ENCODE measurements at regions not wholly inside any gene's neighbourhood (a gene's known extent, or its start where the extent isn't known, plus 50 kb on each side); places are given as distances from the start of the nearest gene placed in this dataset.
A peak's percentile ranks its signal among the peaks of the same experiment; 100 is the strongest.

DNA sequence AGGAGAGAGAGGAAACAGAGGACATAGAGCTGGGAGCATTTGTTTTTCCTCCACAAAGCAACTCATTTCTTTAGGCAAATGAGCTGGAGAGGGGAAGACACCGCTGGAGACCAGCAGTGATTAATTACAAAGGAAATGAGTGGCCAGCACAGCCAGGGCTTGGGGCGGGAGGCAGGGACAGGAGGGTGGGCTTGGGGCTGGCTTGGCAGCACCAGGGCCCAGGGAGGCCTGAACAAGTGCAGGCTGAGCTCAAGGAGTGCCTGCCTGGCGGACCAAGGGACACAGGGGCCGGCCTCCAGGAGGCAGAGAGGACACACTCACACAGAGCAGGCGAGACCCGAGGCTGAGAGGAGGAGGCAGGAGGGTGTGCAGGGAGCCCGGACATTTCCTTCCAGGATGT lies 149.0 kb upstream of the UNC5B start:
- H3K36me3 ChIP-seq: no peaks in the 10 kb centered on the region
- TF ChIP-seq, protein P1, sequence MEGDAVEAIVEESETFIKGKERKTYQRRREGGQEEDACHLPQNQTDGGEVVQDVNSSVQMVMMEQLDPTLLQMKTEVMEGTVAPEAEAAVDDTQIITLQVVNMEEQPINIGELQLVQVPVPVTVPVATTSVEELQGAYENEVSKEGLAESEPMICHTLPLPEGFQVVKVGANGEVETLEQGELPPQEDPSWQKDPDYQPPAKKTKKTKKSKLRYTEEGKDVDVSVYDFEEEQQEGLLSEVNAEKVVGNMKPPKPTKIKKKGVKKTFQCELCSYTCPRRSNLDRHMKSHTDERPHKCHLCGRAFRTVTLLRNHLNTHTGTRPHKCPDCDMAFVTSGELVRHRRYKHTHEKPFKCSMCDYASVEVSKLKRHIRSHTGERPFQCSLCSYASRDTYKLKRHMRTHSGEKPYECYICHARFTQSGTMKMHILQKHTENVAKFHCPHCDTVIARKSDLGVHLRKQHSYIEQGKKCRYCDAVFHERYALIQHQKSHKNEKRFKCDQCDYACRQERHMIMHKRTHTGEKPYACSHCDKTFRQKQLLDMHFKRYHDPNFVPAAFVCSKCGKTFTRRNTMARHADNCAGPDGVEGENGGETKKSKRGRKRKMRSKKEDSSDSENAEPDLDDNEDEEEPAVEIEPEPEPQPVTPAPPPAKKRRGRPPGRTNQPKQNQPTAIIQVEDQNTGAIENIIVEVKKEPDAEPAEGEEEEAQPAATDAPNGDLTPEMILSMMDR (IDR thresholded peaks at IDR 0.05; ENCODE audit: low read depth, low read length): no peak
- DNase-seq: no peak
- H3K9me3 ChIP-seq (ENCODE audit: severe bottlenecking): no peaks in the 10 kb centered on the region
- no peaks in the 10 kb centered on the region for H3K27me3 ChIP-seq (ENCODE audit: insufficient read depth, low read depth, severe bottlenecking)
- no peak overlapping the region for H3K4me3 ChIP-seq (ENCODE audit: low read depth, low read length)
- no peak overlapping the region for H3K27ac ChIP-seq

DNA sequence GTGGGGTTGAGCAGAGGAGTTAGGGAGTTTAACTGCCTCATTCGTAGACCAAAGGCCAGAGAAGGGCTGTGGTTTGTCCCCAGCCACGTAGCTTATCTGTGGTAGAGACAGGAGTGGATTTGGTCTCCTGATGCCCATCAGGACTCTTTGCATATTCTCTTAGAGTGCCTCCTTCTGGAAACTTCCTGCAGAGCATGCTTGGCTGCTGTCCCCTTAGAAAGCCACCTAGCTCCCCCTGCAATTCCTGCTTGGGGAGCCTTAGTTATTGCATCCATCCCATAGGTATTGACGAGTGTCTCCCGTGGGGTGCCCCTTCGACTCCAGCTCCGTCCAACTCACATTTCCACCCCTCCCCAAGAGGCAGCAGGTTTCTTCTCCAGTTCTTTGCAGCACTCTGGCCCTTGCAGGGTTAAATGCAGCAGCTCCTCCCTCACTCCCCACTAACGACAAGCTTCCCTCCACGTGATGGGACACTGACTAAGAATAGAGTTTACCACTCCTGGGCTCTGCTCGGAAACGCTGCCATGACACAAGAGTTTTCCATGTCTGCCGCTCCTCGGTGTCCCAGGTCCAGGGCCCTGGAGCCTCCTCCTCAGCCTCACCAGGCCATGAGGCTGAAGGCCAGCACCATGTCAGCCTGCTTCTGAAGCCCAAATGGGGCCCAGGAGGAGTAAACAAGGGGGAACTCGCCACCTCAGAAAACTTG lies 147.8 kb upstream of the UNC5B start:
- TF ChIP-seq, protein P1 (IDR thresholded peaks at IDR 0.05; ENCODE audit: low read depth, low read length): peak; percentile 65
- no peak overlapping the region for H3K4me3 ChIP-seq (ENCODE audit: low read depth, low read length)
- no peak overlapping the region for H3K27ac ChIP-seq
- no peaks in the 10 kb centered on the region for H3K27me3 ChIP-seq (ENCODE audit: insufficient read depth, low read depth, severe bottlenecking)
- H3K36me3 ChIP-seq: no peaks in the 10 kb centered on the region
- H3K9me3 ChIP-seq (ENCODE audit: severe bottlenecking): no peaks in the 10 kb centered on the region
- DNase-seq: no peak

- Histone ChIP-seq H3K27me3 (ENCODE audit: insufficient read depth, low read depth, severe bottlenecking) (no peaks in the 10 kb centered on the region), H3K4me3 (ENCODE audit: low read depth, low read length) (no peak overlapping the region), H3K36me3 (no peaks in the 10 kb centered on the region), H3K9me3 (ENCODE audit: severe bottlenecking) (no peaks in the 10 kb centered on the region), H3K27ac (no peak overlapping the region)
- no peak for DNase-seq
- TF ChIP-seq, protein P1 (IDR thresholded peaks at IDR 0.05; ENCODE audit: low read depth, low read length): no peak
Measured at GRCh38 chr10:71065659-71066058, 146.7 kb upstream of the UNC5B start.

GRCh38 chr10:71066600-71066999 lies 145.8 kb upstream of the UNC5B start:
- TF ChIP-seq, protein P1 (IDR thresholded peaks at IDR 0.05; ENCODE audit: low read depth, low read length): no peak
- Histone ChIP-seq H3K27ac (no peak overlapping the region), H3K4me3 (ENCODE audit: low read depth, low read length) (no peak overlapping the region), H3K36me3 (no peaks in the 10 kb centered on the region), H3K9me3 (ENCODE audit: severe bottlenecking) (no peaks in the 10 kb centered on the region), H3K27me3 (ENCODE audit: insufficient read depth, low read depth, severe bottlenecking) (no peaks in the 10 kb centered on the region)
- no peak for DNase-seq

DNA sequence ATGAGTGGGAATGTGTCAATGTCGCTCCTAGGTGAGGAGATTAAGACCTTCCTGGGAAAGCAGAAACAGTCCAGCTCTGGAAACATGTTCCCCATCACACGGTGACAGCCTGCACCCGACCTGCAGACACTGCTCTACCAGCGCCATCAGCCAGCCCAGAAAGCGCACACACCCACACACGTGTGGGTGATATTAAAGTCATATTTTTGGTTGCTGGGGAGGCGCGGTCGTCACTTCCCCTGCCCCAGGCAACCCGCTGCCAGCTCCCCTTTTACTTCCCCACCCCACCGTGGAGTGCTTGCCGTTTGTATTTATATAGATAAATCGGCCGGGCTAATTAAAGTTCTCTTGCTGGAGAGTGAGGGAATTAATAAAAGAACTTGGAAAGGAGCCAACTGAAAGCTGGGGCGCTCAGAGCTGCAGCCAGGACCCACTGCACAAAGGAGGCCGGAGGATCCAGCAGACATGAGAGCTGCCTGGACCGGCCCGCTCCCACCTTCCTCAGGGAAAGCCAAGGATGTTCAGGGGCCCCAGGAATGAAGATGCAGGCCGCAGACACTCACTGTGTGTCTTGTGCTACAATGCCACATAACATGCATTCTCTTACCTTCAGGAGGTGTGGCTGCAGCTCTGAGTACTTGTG lies 145.2 kb upstream of the UNC5B start:
- Histone ChIP-seq H3K36me3 (no peaks in the 10 kb centered on the region), H3K27ac (no peak overlapping the region), H3K4me3 (ENCODE audit: low read depth, low read length) (no peak overlapping the region), H3K27me3 (ENCODE audit: insufficient read depth, low read depth, severe bottlenecking) (no peaks in the 10 kb centered on the region), H3K9me3 (ENCODE audit: severe bottlenecking) (no peaks in the 10 kb centered on the region)
- TF ChIP-seq, protein P1 (IDR thresholded peaks at IDR 0.05; ENCODE audit: low read depth, low read length): no peak
- no peak for DNase-seq
